ENCODE measurements at regions not wholly inside any gene's neighbourhood (a gene's known extent, or its start where the extent isn't known, plus 50 kb on each side); places are given as distances from the start of the nearest gene placed in this dataset.

DNA sequence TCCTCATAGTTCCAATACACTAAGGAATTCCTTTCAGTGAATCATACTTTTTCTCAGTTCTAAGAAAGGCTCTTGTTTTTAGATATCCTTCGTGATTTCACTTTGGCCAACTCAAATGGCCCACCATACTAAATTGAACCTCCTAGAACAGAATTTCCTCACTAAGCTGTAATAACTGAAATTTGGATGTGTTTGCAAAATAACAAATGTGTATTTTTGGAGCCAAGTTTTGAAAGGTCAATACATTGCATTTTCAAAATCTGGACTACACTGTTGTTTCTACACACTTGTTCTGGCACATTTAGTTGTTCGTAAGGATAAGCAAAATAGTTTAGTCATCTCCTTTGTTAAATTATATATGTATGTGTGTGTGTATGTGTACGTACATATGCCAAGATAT, 439.0 kb upstream of the STXBP6 start:
- Mint-ChIP-seq H3K4me3 (no peak overlapping the region), H3K9me3 (no peaks in the 10 kb centered on the region), H3K27ac (no peak overlapping the region), H3K27me3 (ENCODE audit: low read depth) (no peaks in the 10 kb centered on the region), H3K36me3 (ENCODE audit: insufficient read depth in 1 of 3, low read depth in 3 of 3) (no peaks in the 10 kb centered on the region), H3K4me1 (no peaks in the 10 kb centered on the region)
- TF ChIP-seq, protein P1, sequence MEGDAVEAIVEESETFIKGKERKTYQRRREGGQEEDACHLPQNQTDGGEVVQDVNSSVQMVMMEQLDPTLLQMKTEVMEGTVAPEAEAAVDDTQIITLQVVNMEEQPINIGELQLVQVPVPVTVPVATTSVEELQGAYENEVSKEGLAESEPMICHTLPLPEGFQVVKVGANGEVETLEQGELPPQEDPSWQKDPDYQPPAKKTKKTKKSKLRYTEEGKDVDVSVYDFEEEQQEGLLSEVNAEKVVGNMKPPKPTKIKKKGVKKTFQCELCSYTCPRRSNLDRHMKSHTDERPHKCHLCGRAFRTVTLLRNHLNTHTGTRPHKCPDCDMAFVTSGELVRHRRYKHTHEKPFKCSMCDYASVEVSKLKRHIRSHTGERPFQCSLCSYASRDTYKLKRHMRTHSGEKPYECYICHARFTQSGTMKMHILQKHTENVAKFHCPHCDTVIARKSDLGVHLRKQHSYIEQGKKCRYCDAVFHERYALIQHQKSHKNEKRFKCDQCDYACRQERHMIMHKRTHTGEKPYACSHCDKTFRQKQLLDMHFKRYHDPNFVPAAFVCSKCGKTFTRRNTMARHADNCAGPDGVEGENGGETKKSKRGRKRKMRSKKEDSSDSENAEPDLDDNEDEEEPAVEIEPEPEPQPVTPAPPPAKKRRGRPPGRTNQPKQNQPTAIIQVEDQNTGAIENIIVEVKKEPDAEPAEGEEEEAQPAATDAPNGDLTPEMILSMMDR (conservative IDR thresholded peaks at IDR 0.05) = no peak
- H2BK12ac ChIP-seq (ENCODE audit: insufficient read length, low read depth, low read length) = no peak overlapping the region
- no peak overlapping the region for H3K56ac ChIP-seq (ENCODE audit: insufficient read length, low read depth, low read length)
- no CpG with 5 or more reads among the region's 3 CpGs for WGBS (ENCODE audit: extremely low coverage, insufficient read length, low lambda C conversion rate)
- no peaks in the 10 kb centered on the region for H3K9me3 ChIP-seq (ENCODE audit: control insufficient read depth, low read depth, low read length)
- no peak overlapping the region for H4K5ac ChIP-seq (ENCODE audit: insufficient read length, low read depth, low read length)
- no peaks in the 10 kb centered on the region for H3K79me2 ChIP-seq (ENCODE audit: insufficient read depth, low read length)
- no peak overlapping the region for H2AK5ac ChIP-seq (ENCODE audit: insufficient read length, low read length)
- no peak overlapping the region for H3K27ac ChIP-seq (ENCODE audit: insufficient read length, low read depth, low read length)
- no peak overlapping the region for H2BK15ac ChIP-seq (ENCODE audit: low read depth, low read length)
- no peak overlapping the region for H3K14ac ChIP-seq (ENCODE audit: insufficient read depth, low read length)
- no peaks in the 10 kb centered on the region for H3K23me2 ChIP-seq (ENCODE audit: insufficient read length, low read depth, low read length, poor library complexity, severe bottlenecking)
- no peak overlapping the region for H4K8ac ChIP-seq (replicated peaks; ENCODE audit: insufficient read length, low read depth, low read length)
- H2BK120ac ChIP-seq (ENCODE audit: low read depth, low read length, poor library complexity, severe bottlenecking) = no peak overlapping the region
- no peaks in the 10 kb centered on the region for H3K79me1 ChIP-seq (ENCODE audit: insufficient read depth, low read depth, low read length, poor library complexity, severe bottlenecking)
- H3K4me1 ChIP-seq (ENCODE audit: insufficient read depth, low read length) = no peaks in the 10 kb centered on the region
- H2BK5ac ChIP-seq (ENCODE audit: insufficient read length, low read length) = no peak overlapping the region
- no peak overlapping the region for H4K91ac ChIP-seq (ENCODE audit: insufficient read length, low read depth, low read length)
- no peak overlapping the region for H3T11ph ChIP-seq (ENCODE audit: low read length)
- DNase-seq = no peak
- H3K9ac ChIP-seq (ENCODE audit: extremely low read depth, insufficient read length, low read length) = no peak overlapping the region
- no peaks in the 10 kb centered on the region for H4K20me1 ChIP-seq (ENCODE audit: control insufficient read depth, insufficient read depth, insufficient read length)
- H2AFZ ChIP-seq (ENCODE audit: low read length) = no peak overlapping the region
- no peak overlapping the region for H3K18ac ChIP-seq (ENCODE audit: insufficient read length, low read depth, low read length)
- H3K23ac ChIP-seq (ENCODE audit: insufficient read length, low read depth, low read length) = no peak overlapping the region
- H3K27me3 ChIP-seq (ENCODE audit: insufficient read depth, low read length) = no peaks in the 10 kb centered on the region
- no peak overlapping the region for H3K4me2 ChIP-seq (ENCODE audit: insufficient read depth, insufficient read length, low read length)
- H2BK20ac ChIP-seq (ENCODE audit: low read depth, low read length, poor library complexity, severe bottlenecking) = no peak overlapping the region
- H3K4ac ChIP-seq (ENCODE audit: low read depth, low read length) = no peak overlapping the region
